ENCODE measurements at regions not wholly inside any gene's neighbourhood (a gene's known extent, or its start where the extent isn't known, plus 50 kb on each side); places are given as distances from the start of the nearest gene placed in this dataset.

- ChIA-PET CTCF (no interaction called here), POLR2A (no interaction called here)
- Histone ChIP-seq H3K36me3 (ENCODE audit: control insufficient read depth in 4 of 4, insufficient read depth in 4 of 4, low read length in 3 of 4) (no peaks in the 10 kb centered on the region), H3K9me3 (ENCODE audit: control extremely low read depth in 1 of 5, control insufficient read depth in 4 of 5, insufficient read depth in 2 of 5, low read depth in 1 of 5, low read length in 4 of 5) (no peaks in the 10 kb centered on the region), H3K4me3 (ENCODE audit: control insufficient read depth in 1 of 7, extremely low read depth in 1 of 7, insufficient read depth in 4 of 7, low read depth in 2 of 7, low read length in 6 of 7) (no peak overlapping the region), H3K27ac (ENCODE audit: insufficient read depth in 1 of 2, low read depth in 1 of 2, low read length in 2 of 2, poor library complexity in 1 of 2, severe bottlenecking in 2 of 2) (no peak overlapping the region), H3K4me1 (ENCODE audit: control extremely low read depth in 1 of 4, control insufficient read depth in 4 of 4, insufficient read depth in 4 of 4, low read length in 3 of 4) (no peaks in the 10 kb centered on the region), H3K27me3 (replicated peaks in 2 of 5; ENCODE audit: control insufficient read depth in 4 of 5, insufficient read depth in 5 of 5, low read length in 4 of 5) (peaks cover 0 to 2% (median 0%) of the 10 kb centered on the region in 5 experiments)
- DNase-seq, result no peak
- WGBS (ENCODE audit: insufficient coverage), result 95% methylated on average over 12 of the region's 13 CpGs
Observed at GRCh38 chr9:93900971-93901861, 53.9 kb downstream of the BARX1 start.

- CTCF ChIA-PET, result no interaction called here
- H3K27ac ChIP-seq (ENCODE audit: insufficient read depth in 1 of 2, low read depth in 1 of 2, low read length in 2 of 2, poor library complexity in 1 of 2, severe bottlenecking in 2 of 2), result no peak overlapping the region
- 98% methylated on average over 5 of the region's 5 CpGs for WGBS (ENCODE audit: insufficient coverage)
Observed at GRCh38 chr9:93900436-93900819, 54.7 kb downstream of the BARX1 start.

GRCh38 chr9:93899609-93900435, 55.3 kb downstream of the BARX1 start:
- H3K36me3 ChIP-seq (ENCODE audit: control insufficient read depth in 4 of 4, insufficient read depth in 4 of 4, low read length in 3 of 4), result no peaks in the 10 kb centered on the region
- H3K4me1 ChIP-seq (ENCODE audit: control extremely low read depth in 1 of 4, control insufficient read depth in 4 of 4, insufficient read depth in 4 of 4, low read length in 3 of 4), result no peaks in the 10 kb centered on the region
- H3K27ac ChIP-seq (ENCODE audit: insufficient read depth in 1 of 2, low read depth in 1 of 2, low read length in 2 of 2, poor library complexity in 1 of 2, severe bottlenecking in 2 of 2), result no peak overlapping the region
- POLR2A ChIA-PET, result no interaction called here
- H3K4me3 ChIP-seq (ENCODE audit: control insufficient read depth in 1 of 7, extremely low read depth in 1 of 7, insufficient read depth in 4 of 7, low read depth in 2 of 7, low read length in 6 of 7), result no peak overlapping the region
- no peaks in the 10 kb centered on the region for H3K9me3 ChIP-seq (ENCODE audit: control extremely low read depth in 1 of 5, control insufficient read depth in 4 of 5, insufficient read depth in 2 of 5, low read depth in 1 of 5, low read length in 4 of 5)
- 100% methylated on average over 6 of the region's 8 CpGs for WGBS (ENCODE audit: insufficient coverage)
- CTCF ChIA-PET, result no interaction called here
- peaks cover 0 to 2% (median 0%) of the 10 kb centered on the region in 5 experiments for H3K27me3 ChIP-seq (replicated peaks in 2 of 5; ENCODE audit: control insufficient read depth in 4 of 5, insufficient read depth in 5 of 5, low read length in 4 of 5)
- no peak for DNase-seq

More at GRCh38 chr9:93900436-93900819, 54.7 kb downstream of the BARX1 start:
- POLR2A ChIA-PET, result no interaction called here
- Histone ChIP-seq H3K27me3 (replicated peaks in 2 of 5; ENCODE audit: control insufficient read depth in 4 of 5, insufficient read depth in 5 of 5, low read length in 4 of 5) (peaks cover 0 to 2% (median 0%) of the 10 kb centered on the region in 5 experiments), H3K36me3 (ENCODE audit: control insufficient read depth in 4 of 4, insufficient read depth in 4 of 4, low read length in 3 of 4) (no peaks in the 10 kb centered on the region), H3K9me3 (ENCODE audit: control extremely low read depth in 1 of 5, control insufficient read depth in 4 of 5, insufficient read depth in 2 of 5, low read depth in 1 of 5, low read length in 4 of 5) (no peaks in the 10 kb centered on the region), H3K4me1 (ENCODE audit: control extremely low read depth in 1 of 4, control insufficient read depth in 4 of 4, insufficient read depth in 4 of 4, low read length in 3 of 4) (no peaks in the 10 kb centered on the region), H3K4me3 (ENCODE audit: control insufficient read depth in 1 of 7, extremely low read depth in 1 of 7, insufficient read depth in 4 of 7, low read depth in 2 of 7, low read length in 6 of 7) (no peak overlapping the region)
- DNase-seq, result no peak

- CTCF ChIA-PET, result no interaction called here
- no peak overlapping the region for H3K27ac ChIP-seq (ENCODE audit: insufficient read depth in 1 of 2, low read depth in 1 of 2, low read length in 2 of 2, poor library complexity in 1 of 2, severe bottlenecking in 2 of 2)
- POLR2A ChIA-PET, result no interaction called here
- H3K4me3 ChIP-seq (ENCODE audit: control insufficient read depth in 1 of 7, extremely low read depth in 1 of 7, insufficient read depth in 4 of 7, low read depth in 2 of 7, low read length in 6 of 7), result no peak overlapping the region
- H3K36me3 ChIP-seq (ENCODE audit: control insufficient read depth in 4 of 4, insufficient read depth in 4 of 4, low read length in 3 of 4), result no peaks in the 10 kb centered on the region
- DNase-seq, result no peak
- H3K27me3 ChIP-seq (replicated peaks in 2 of 5; ENCODE audit: control insufficient read depth in 4 of 5, insufficient read depth in 5 of 5, low read length in 4 of 5), result peaks cover 0 to under 1% (median 0%) of the 10 kb centered on the region in 5 experiments
- 92% methylated on average over 15 of the region's 17 CpGs for WGBS (ENCODE audit: insufficient coverage)
- H3K9me3 ChIP-seq (ENCODE audit: control extremely low read depth in 1 of 5, control insufficient read depth in 4 of 5, insufficient read depth in 2 of 5, low read depth in 1 of 5, low read length in 4 of 5), result peaks cover 0 to under 1% (median 0%) of the 10 kb centered on the region in 5 experiments
- H3K4me1 ChIP-seq (ENCODE audit: control extremely low read depth in 1 of 4, control insufficient read depth in 4 of 4, insufficient read depth in 4 of 4, low read length in 3 of 4), result no peaks in the 10 kb centered on the region
Observed at GRCh38 chr9:93898502-93899426, 56.4 kb downstream of the BARX1 start.

GRCh38 chr9:93898026-93898425, 57.1 kb downstream of the BARX1 start:
- POLR2A ChIA-PET, result no interaction called here
- H3K27ac ChIP-seq (ENCODE audit: insufficient read depth in 1 of 2, low read depth in 1 of 2, low read length in 2 of 2, poor library complexity in 1 of 2, severe bottlenecking in 2 of 2), result no peak overlapping the region

GRCh38 chr9:93897075-93897970, 57.8 kb downstream of the BARX1 start:
- no peak for DNase-seq

More at GRCh38 chr9:93898026-93898425, 57.1 kb downstream of the BARX1 start:
- Histone ChIP-seq H3K36me3 (ENCODE audit: control insufficient read depth in 4 of 4, insufficient read depth in 4 of 4, low read length in 3 of 4) (no peaks in the 10 kb centered on the region), H3K4me1 (ENCODE audit: control extremely low read depth in 1 of 4, control insufficient read depth in 4 of 4, insufficient read depth in 4 of 4, low read length in 3 of 4) (no peaks in the 10 kb centered on the region), H3K27me3 (replicated peaks in 2 of 5; ENCODE audit: control insufficient read depth in 4 of 5, insufficient read depth in 5 of 5, low read length in 4 of 5) (no peaks in the 10 kb centered on the region), H3K4me3 (ENCODE audit: control insufficient read depth in 1 of 7, extremely low read depth in 1 of 7, insufficient read depth in 4 of 7, low read depth in 2 of 7, low read length in 6 of 7) (no peak overlapping the region), H3K9me3 (ENCODE audit: control extremely low read depth in 1 of 5, control insufficient read depth in 4 of 5, insufficient read depth in 2 of 5, low read depth in 1 of 5, low read length in 4 of 5) (peaks cover 1 to 7% (median 3%) of the 10 kb centered on the region in 5 experiments)
- WGBS (ENCODE audit: insufficient coverage), result 40% methylated on average over 1 of the region's 2 CpGs
- no peak for DNase-seq
- CTCF ChIA-PET, result no interaction called here

More at GRCh38 chr9:93897075-93897970, 57.8 kb downstream of the BARX1 start:
- Histone ChIP-seq H3K9me3 (ENCODE audit: control extremely low read depth in 1 of 5, control insufficient read depth in 4 of 5, insufficient read depth in 2 of 5, low read depth in 1 of 5, low read length in 4 of 5) (peaks cover 1 to 11% (median 10%) of the 10 kb centered on the region in 5 experiments), H3K4me1 (ENCODE audit: control extremely low read depth in 1 of 4, control insufficient read depth in 4 of 4, insufficient read depth in 4 of 4, low read length in 3 of 4) (no peaks in the 10 kb centered on the region), H3K27me3 (replicated peaks in 2 of 5; ENCODE audit: control insufficient read depth in 4 of 5, insufficient read depth in 5 of 5, low read length in 4 of 5) (no peaks in the 10 kb centered on the region), H3K4me3 (ENCODE audit: control insufficient read depth in 1 of 7, extremely low read depth in 1 of 7, insufficient read depth in 4 of 7, low read depth in 2 of 7, low read length in 6 of 7) (no peak overlapping the region), H3K27ac (ENCODE audit: insufficient read depth in 1 of 2, low read depth in 1 of 2, low read length in 2 of 2, poor library complexity in 1 of 2, severe bottlenecking in 2 of 2) (no peak overlapping the region), H3K36me3 (ENCODE audit: control insufficient read depth in 4 of 4, insufficient read depth in 4 of 4, low read length in 3 of 4) (no peaks in the 10 kb centered on the region)
- WGBS (ENCODE audit: insufficient coverage), result 92% methylated on average over 8 of the region's 8 CpGs
- ChIA-PET CTCF (no interaction called here), POLR2A (interaction anchor here (0.6 kb wide), 1 partner anchor 791 kb away, joined by 3 read pairs; no protein-coding TSS in a partner anchor)
